ENCODE measurements at regions not wholly inside any gene's neighbourhood (a gene's known extent, or its start where the extent isn't known, plus 50 kb on each side); places are given as distances from the start of the nearest gene placed in this dataset.

- DNase-seq, result no peak
- Histone ChIP-seq H3K27me3 (no peaks in the 10 kb centered on the region), H3K36me3 (no peaks in the 10 kb centered on the region), H3K4me1 (no peaks in the 10 kb centered on the region), H3K27ac (no peak overlapping the region), H3K9me3 (no peaks in the 10 kb centered on the region), H3K4me3 (no peak overlapping the region)
- intact Hi-C loops (cut with DNase I; ENCODE audit: low total_unique reads) (no loop called here), in situ Hi-C loops (cut with MboI; ENCODE audit: low pct_ligation_motif_present in 1 of 4, low pct_unique_long_range_greater_than_20kb in 1 of 4, low sequenced_read_pairs in 3 of 4) (no loop called here)
- no peak for TF ChIP-seq EP300 (IDR thresholded peaks at IDR 0.05; ENCODE audit: low read depth)
- no peak for TF ChIP-seq POLR2A (IDR thresholded peaks at IDR 0.05)
- TF ChIP-seq POLR2AphosphoS5 (IDR thresholded peaks at IDR 0.05), result no peak
- no peak for TF ChIP-seq CTCF (IDR thresholded peaks at IDR 0.05)
Observed at GRCh38 chr4:138826322-138826721, 189.3 kb upstream of the NOCT start.

- in situ Hi-C loops (cut with MboI; ENCODE audit: low pct_ligation_motif_present in 1 of 4, low pct_unique_long_range_greater_than_20kb in 1 of 4, low sequenced_read_pairs in 3 of 4) (no loop called here), intact Hi-C loops (cut with DNase I; ENCODE audit: low total_unique reads) (no loop called here)
- Histone ChIP-seq H3K36me3 (no peaks in the 10 kb centered on the region), H3K9me3 (no peaks in the 10 kb centered on the region), H3K4me3 (no peak overlapping the region), H3K4me1 (no peaks in the 10 kb centered on the region), H3K27me3 (no peaks in the 10 kb centered on the region), H3K27ac (no peak overlapping the region)
- TF ChIP-seq POLR2AphosphoS5 (IDR thresholded peaks at IDR 0.05), result no peak
- TF ChIP-seq POLR2A (IDR thresholded peaks at IDR 0.05), result no peak
- no peak for TF ChIP-seq CTCF (IDR thresholded peaks at IDR 0.05)
- no peak for TF ChIP-seq EP300 (IDR thresholded peaks at IDR 0.05; ENCODE audit: low read depth)
- 45 to 60% methylated on average over 3 of the region's 3 CpGs for WGBS, 2 donors (ENCODE audit: low coverage in 1 of 2)
- no peak for DNase-seq
Observed at GRCh38 chr4:138821331-138821730, 194.2 kb upstream of the NOCT start.

- DNase-seq, result no peak
- Histone ChIP-seq H3K9me3 (no peaks in the 10 kb centered on the region), H3K27ac (no peak overlapping the region), H3K4me1 (no peaks in the 10 kb centered on the region), H3K36me3 (no peaks in the 10 kb centered on the region), H3K27me3 (no peaks in the 10 kb centered on the region), H3K4me3 (no peak overlapping the region)
- in situ Hi-C loops (cut with MboI; ENCODE audit: low pct_ligation_motif_present in 1 of 4, low pct_unique_long_range_greater_than_20kb in 1 of 4, low sequenced_read_pairs in 3 of 4), result no loop called here
- TF ChIP-seq EP300 (IDR thresholded peaks at IDR 0.05; ENCODE audit: low read depth) (no peak), CTCF (IDR thresholded peaks at IDR 0.05) (no peak), POLR2A (IDR thresholded peaks at IDR 0.05) (no peak), POLR2AphosphoS5 (IDR thresholded peaks at IDR 0.05) (no peak)
- WGBS, 2 donors (ENCODE audit: low coverage in 1 of 2), result 0 to 43% methylated on average over 1 to 3 of the region's 3 CpGs
- intact Hi-C loops (cut with DNase I; ENCODE audit: low total_unique reads), result no loop called here
Observed at GRCh38 chr4:138816875-138817274, 198.7 kb upstream of the NOCT start.

GRCh38 chr4:138815811-138816210 lies 199.8 kb upstream of the NOCT start:
- 61 to 62% methylated on average over 2 of the region's 2 CpGs for WGBS, 2 donors (ENCODE audit: low coverage in 1 of 2)
- no peak overlapping the region for H3K27ac ChIP-seq
- TF ChIP-seq POLR2AphosphoS5 (IDR thresholded peaks at IDR 0.05) (no peak), POLR2A (IDR thresholded peaks at IDR 0.05) (no peak), EP300 (IDR thresholded peaks at IDR 0.05; ENCODE audit: low read depth) (no peak), CTCF (IDR thresholded peaks at IDR 0.05) (no peak)
- no peak overlapping the region for H3K4me3 ChIP-seq
- no peaks in the 10 kb centered on the region for H3K9me3 ChIP-seq
- no peaks in the 10 kb centered on the region for H3K4me1 ChIP-seq
- in situ Hi-C loops (cut with MboI; ENCODE audit: low pct_ligation_motif_present in 1 of 4, low pct_unique_long_range_greater_than_20kb in 1 of 4, low sequenced_read_pairs in 3 of 4), result no loop called here
- intact Hi-C loops (cut with DNase I; ENCODE audit: low total_unique reads), result no loop called here
- H3K27me3 ChIP-seq, result no peaks in the 10 kb centered on the region
- DNase-seq, result no peak
- H3K36me3 ChIP-seq, result no peaks in the 10 kb centered on the region
